ENCODE measurements at regions not wholly inside any gene's neighbourhood (a gene's known extent, or its start where the extent isn't known, plus 50 kb on each side); places are given as distances from the start of the nearest gene placed in this dataset.

- Histone ChIP-seq H3K4me1 (no peaks in the 10 kb centered on the region), H3K36me3 (no peaks in the 10 kb centered on the region), H3K27me3 (no peaks in the 10 kb centered on the region), H3K9me3 (no peaks in the 10 kb centered on the region), H3K4me3 (no peak overlapping the region), H3K27ac (no peak overlapping the region)
- intact Hi-C loops (cut with DNase I; ENCODE audit: low total_unique reads), result no loop called here
- no peak for DNase-seq (ENCODE audit: low spot score in 2 of 2)
- TF ChIP-seq CTCF (IDR thresholded peaks at IDR 0.05), result no peak
- no peak for TF ChIP-seq POLR2A (IDR thresholded peaks at IDR 0.05)
- no peak for TF ChIP-seq POLR2AphosphoS5 (IDR thresholded peaks at IDR 0.05)
These were observed 256.5 kb downstream of the IPO8 start for GRCh38 chr12:30439201-30439600.

GRCh38 chr12:30438601-30439041, 257.0 kb downstream of the IPO8 start:
- TF ChIP-seq POLR2A (IDR thresholded peaks at IDR 0.05), result no peak
- TF ChIP-seq CTCF (IDR thresholded peaks at IDR 0.05), result no peak
- TF ChIP-seq POLR2AphosphoS5 (IDR thresholded peaks at IDR 0.05), result no peak
- Histone ChIP-seq H3K4me3 (no peak overlapping the region), H3K36me3 (no peaks in the 10 kb centered on the region)

GRCh38 chr12:30437616-30438015, 258.1 kb downstream of the IPO8 start:
- no peak overlapping the region for H3K4me3 ChIP-seq
- H3K9me3 ChIP-seq, result no peaks in the 10 kb centered on the region
- H3K36me3 ChIP-seq, result no peaks in the 10 kb centered on the region
- no peak overlapping the region for H3K27ac ChIP-seq
- no peaks in the 10 kb centered on the region for H3K27me3 ChIP-seq
- intact Hi-C loops (cut with DNase I; ENCODE audit: low total_unique reads), result no loop called here
- no peak for DNase-seq (ENCODE audit: low spot score in 2 of 2)
- TF ChIP-seq CTCF (IDR thresholded peaks at IDR 0.05), result no peak
- TF ChIP-seq POLR2A (IDR thresholded peaks at IDR 0.05), result no peak
- no peaks in the 10 kb centered on the region for H3K4me1 ChIP-seq

More at GRCh38 chr12:30438601-30439041, 257.0 kb downstream of the IPO8 start:
- Histone ChIP-seq H3K9me3 (no peaks in the 10 kb centered on the region), H3K27ac (no peak overlapping the region), H3K4me1 (no peaks in the 10 kb centered on the region), H3K27me3 (no peaks in the 10 kb centered on the region)
- no peak for DNase-seq (ENCODE audit: low spot score in 2 of 2)
- intact Hi-C loops (cut with DNase I; ENCODE audit: low total_unique reads), result no loop called here

GRCh38 chr12:30437044-30437443, 258.6 kb downstream of the IPO8 start:
- TF ChIP-seq POLR2A (IDR thresholded peaks at IDR 0.05) (no peak), POLR2AphosphoS5 (IDR thresholded peaks at IDR 0.05) (no peak), CTCF (IDR thresholded peaks at IDR 0.05) (no peak)
- H3K4me1 ChIP-seq, result no peaks in the 10 kb centered on the region
- DNase-seq (ENCODE audit: low spot score in 2 of 2), result no peak
- H3K27ac ChIP-seq, result no peak overlapping the region
- no peak overlapping the region for H3K4me3 ChIP-seq
- no peaks in the 10 kb centered on the region for H3K9me3 ChIP-seq
- intact Hi-C loops (cut with DNase I; ENCODE audit: low total_unique reads), result no loop called here
- H3K27me3 ChIP-seq, result no peaks in the 10 kb centered on the region
- no peaks in the 10 kb centered on the region for H3K36me3 ChIP-seq

- H3K36me3 ChIP-seq, result no peaks in the 10 kb centered on the region
- H3K27ac ChIP-seq, result no peak overlapping the region
- H3K27me3 ChIP-seq, result no peaks in the 10 kb centered on the region
- TF ChIP-seq POLR2A (IDR thresholded peaks at IDR 0.05), result no peak
- TF ChIP-seq POLR2AphosphoS5 (IDR thresholded peaks at IDR 0.05), result no peak
- TF ChIP-seq CTCF (IDR thresholded peaks at IDR 0.05), result no peak
- no peaks in the 10 kb centered on the region for H3K4me1 ChIP-seq
- H3K9me3 ChIP-seq, result no peaks in the 10 kb centered on the region
- intact Hi-C loops (cut with DNase I; ENCODE audit: low total_unique reads), result no loop called here
- H3K4me3 ChIP-seq, result no peak overlapping the region
- DNase-seq (ENCODE audit: low spot score in 2 of 2), result no peak
These were observed 267.6 kb downstream of the IPO8 start for GRCh38 chr12:30428098-30428497.

Measured in breast epithelium (tissue), 4 donors.